ENCODE measurements at regions not wholly inside any gene's neighbourhood (a gene's known extent, or its start where the extent isn't known, plus 50 kb on each side); places are given as distances from the start of the nearest gene placed in this dataset.
A peak's percentile ranks its signal among the peaks of the same experiment; 100 is the strongest.

DNA sequence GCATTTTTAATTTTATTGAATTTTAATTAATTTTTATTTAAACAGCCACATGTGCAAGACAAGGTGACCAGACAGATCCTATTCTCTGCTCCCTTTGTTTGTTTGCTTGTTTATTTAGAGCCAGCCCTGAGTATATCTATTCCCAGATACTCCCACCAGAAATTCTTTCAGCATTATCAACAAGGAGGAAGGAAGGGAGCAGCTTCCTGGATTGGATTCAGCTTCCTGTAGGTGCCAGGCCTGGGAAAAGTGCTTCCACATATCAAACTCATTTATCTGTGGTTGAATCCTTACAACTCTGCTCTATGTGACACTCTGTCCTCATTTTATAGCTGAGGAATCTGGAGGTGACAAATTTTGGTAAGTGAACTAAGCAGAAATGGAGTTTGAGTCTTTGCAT is 60.5 kb upstream of the KLF7 start:
- no peak overlapping the region for H3K4me3 ChIP-seq (ENCODE audit: low read depth in 1 of 2, low read length in 2 of 2)
- H3K9me3 ChIP-seq (ENCODE audit: control insufficient read depth in 2 of 2, insufficient read depth in 1 of 2, low read depth in 1 of 2, low read length in 1 of 2): no peaks in the 10 kb centered on the region
- H3K4me1 ChIP-seq (ENCODE audit: control insufficient read depth in 2 of 2, insufficient read depth in 2 of 2, low read length in 1 of 2): no peaks in the 10 kb centered on the region
- no peak overlapping the region for H3K27ac ChIP-seq (ENCODE audit: low read depth in 2 of 2, low read length in 1 of 2)
- no peaks in the 10 kb centered on the region for H3K36me3 ChIP-seq (ENCODE audit: control insufficient read depth in 2 of 2, insufficient read depth in 2 of 2, low read length in 1 of 2)
- H3K27me3 ChIP-seq (ENCODE audit: control insufficient read depth in 1 of 2, insufficient read depth in 2 of 2, low read length in 2 of 2): no peaks in the 10 kb centered on the region

DNA sequence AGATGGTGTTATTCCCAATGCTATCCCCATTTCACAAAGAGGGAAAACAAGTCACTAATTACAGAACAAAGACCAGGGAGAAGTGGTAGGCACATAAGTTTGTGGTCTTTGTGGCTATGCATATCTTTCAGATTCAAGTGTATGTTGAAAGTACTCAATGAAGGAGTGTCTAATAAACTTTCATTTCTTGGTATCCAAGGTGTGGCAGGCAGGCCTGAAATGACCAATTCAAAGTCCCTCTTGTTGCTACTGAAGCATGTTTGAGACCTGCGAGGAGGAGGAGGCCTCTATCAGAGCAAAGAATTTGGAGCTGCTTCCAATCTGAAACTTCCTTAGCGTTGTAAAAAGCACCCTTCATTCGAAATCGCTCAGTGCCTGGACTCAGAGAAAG is 60.9 kb upstream of the KLF7 start:
- no peak overlapping the region for H3K4me3 ChIP-seq (ENCODE audit: low read depth in 1 of 2, low read length in 2 of 2)

DNA sequence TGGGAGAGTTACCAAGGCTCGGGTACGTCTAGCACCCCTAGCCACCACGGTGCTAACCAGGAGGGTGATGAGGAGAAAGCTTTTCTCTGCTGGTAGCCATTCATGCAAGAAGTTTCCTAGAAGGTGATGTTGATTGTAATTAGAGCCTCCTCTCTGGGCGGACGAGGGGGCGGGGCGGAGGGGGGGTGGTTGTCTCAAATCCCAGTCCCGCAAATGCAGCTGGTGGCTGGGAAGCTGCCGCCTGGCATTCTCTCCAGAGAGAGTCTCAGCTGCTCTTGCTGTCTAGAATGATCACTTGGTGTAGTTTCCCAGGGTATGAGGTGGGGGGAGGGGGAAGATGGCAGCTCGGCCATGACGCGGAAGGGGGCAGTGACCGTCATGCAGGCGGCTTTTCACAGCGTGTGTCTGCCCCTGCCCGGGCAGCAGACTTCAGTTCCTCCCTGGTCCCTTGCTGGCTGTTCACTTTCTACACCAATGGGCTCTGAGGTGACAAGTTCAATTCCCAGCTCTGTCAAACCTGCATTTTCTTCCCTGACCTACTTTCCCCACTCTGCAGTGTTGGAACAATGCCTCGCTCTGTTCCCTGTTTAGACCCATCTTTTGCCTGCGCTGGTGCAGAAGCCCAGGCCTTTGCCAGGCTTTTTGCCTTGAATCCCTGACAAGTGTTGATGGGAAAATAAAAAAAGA is 61.5 kb upstream of the KLF7 start:
- Histone ChIP-seq H3K4me1 (ENCODE audit: control insufficient read depth in 2 of 2, insufficient read depth in 2 of 2, low read length in 1 of 2) (no peaks in the 10 kb centered on the region), H3K36me3 (ENCODE audit: control insufficient read depth in 2 of 2, insufficient read depth in 2 of 2, low read length in 1 of 2) (no peaks in the 10 kb centered on the region), H3K27ac (ENCODE audit: low read depth in 2 of 2, low read length in 1 of 2) (peak overlapping the region in 1 of 2 donors; percentile 51), H3K27me3 (ENCODE audit: control insufficient read depth in 1 of 2, insufficient read depth in 2 of 2, low read length in 2 of 2) (no peaks in the 10 kb centered on the region), H3K9me3 (ENCODE audit: control insufficient read depth in 2 of 2, insufficient read depth in 1 of 2, low read depth in 1 of 2, low read length in 1 of 2) (no peaks in the 10 kb centered on the region), H3K4me3 (ENCODE audit: low read depth in 1 of 2, low read length in 2 of 2) (no peak overlapping the region)
- WGBS, 2 donors: 53 to 59% methylated on average over 18 of the region's 18 CpGs

More for the DNA sequence above, 60.9 kb upstream of the KLF7 start:
- Histone ChIP-seq H3K36me3 (ENCODE audit: control insufficient read depth in 2 of 2, insufficient read depth in 2 of 2, low read length in 1 of 2) (no peaks in the 10 kb centered on the region), H3K4me1 (ENCODE audit: control insufficient read depth in 2 of 2, insufficient read depth in 2 of 2, low read length in 1 of 2) (no peaks in the 10 kb centered on the region), H3K9me3 (ENCODE audit: control insufficient read depth in 2 of 2, insufficient read depth in 1 of 2, low read depth in 1 of 2, low read length in 1 of 2) (no peaks in the 10 kb centered on the region), H3K27me3 (ENCODE audit: control insufficient read depth in 1 of 2, insufficient read depth in 2 of 2, low read length in 2 of 2) (no peaks in the 10 kb centered on the region), H3K27ac (ENCODE audit: low read depth in 2 of 2, low read length in 1 of 2) (peak overlapping the region in 1 of 2 donors; percentile 17)
- WGBS, 2 donors: 59 to 60% methylated on average over 4 of the region's 4 CpGs

DNA sequence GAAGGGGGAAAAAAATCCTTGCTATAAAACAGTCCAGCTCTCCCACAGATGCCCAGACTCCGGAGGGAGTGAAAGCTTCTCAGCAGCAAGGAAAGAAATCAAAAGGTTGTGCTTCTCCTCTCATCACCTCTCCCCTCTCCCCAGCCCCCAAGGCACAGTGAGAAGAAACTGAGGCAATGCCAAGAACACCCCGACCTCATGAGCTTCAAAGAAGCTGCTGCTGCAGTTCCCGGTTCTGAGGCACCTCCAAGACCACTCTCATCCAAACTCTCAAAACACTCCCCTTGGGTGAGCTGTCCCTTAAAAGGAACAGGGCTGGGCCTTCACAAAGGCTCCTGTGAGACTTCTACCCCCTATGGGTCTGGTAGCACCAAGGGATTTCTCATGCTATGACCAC is 62.0 kb upstream of the KLF7 start:
- Histone ChIP-seq H3K36me3 (ENCODE audit: control insufficient read depth in 2 of 2, insufficient read depth in 2 of 2, low read length in 1 of 2) (no peaks in the 10 kb centered on the region), H3K4me3 (ENCODE audit: low read depth in 1 of 2, low read length in 2 of 2) (no peak overlapping the region), H3K27ac (ENCODE audit: low read depth in 2 of 2, low read length in 1 of 2) (no peak overlapping the region)

DNA sequence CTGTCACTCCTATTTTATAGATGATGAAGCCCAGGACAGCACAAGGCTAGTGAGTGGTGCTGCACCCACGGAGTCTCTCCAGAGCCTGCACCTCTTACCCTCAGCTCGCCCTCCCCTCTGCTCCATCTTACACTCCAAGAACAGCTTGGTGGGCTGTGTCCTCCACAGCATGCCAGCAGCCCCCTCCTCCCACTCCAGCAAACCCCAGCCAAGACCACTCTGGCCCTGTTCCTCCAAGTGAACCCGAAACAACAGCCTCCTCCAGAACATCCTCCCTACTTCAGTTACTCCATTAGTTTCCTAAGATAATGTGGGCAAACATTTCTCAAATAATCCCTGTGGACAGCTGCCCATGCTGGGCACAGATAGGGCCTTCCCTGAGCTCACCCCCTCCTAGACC is 62.7 kb upstream of the KLF7 start:
- Histone ChIP-seq H3K9me3 (ENCODE audit: control insufficient read depth in 2 of 2, insufficient read depth in 1 of 2, low read depth in 1 of 2, low read length in 1 of 2) (no peaks in the 10 kb centered on the region), H3K4me3 (ENCODE audit: low read depth in 1 of 2, low read length in 2 of 2) (no peak overlapping the region), H3K27me3 (ENCODE audit: control insufficient read depth in 1 of 2, insufficient read depth in 2 of 2, low read length in 2 of 2) (no peaks in the 10 kb centered on the region), H3K27ac (ENCODE audit: low read depth in 2 of 2, low read length in 1 of 2) (no peak overlapping the region), H3K4me1 (ENCODE audit: control insufficient read depth in 2 of 2, insufficient read depth in 2 of 2, low read length in 1 of 2) (no peaks in the 10 kb centered on the region), H3K36me3 (ENCODE audit: control insufficient read depth in 2 of 2, insufficient read depth in 2 of 2, low read length in 1 of 2) (no peaks in the 10 kb centered on the region)
- WGBS, 2 donors: 86 to 92% methylated on average over 3 of the region's 3 CpGs

More for the DNA sequence above, 62.0 kb upstream of the KLF7 start:
- Histone ChIP-seq H3K4me1 (ENCODE audit: control insufficient read depth in 2 of 2, insufficient read depth in 2 of 2, low read length in 1 of 2) (no peaks in the 10 kb centered on the region), H3K27me3 (ENCODE audit: control insufficient read depth in 1 of 2, insufficient read depth in 2 of 2, low read length in 2 of 2) (no peaks in the 10 kb centered on the region), H3K9me3 (ENCODE audit: control insufficient read depth in 2 of 2, insufficient read depth in 1 of 2, low read depth in 1 of 2, low read length in 1 of 2) (no peaks in the 10 kb centered on the region)
- 63 to 70% methylated on average over 3 of the region's 3 CpGs for WGBS, 2 donors

DNA sequence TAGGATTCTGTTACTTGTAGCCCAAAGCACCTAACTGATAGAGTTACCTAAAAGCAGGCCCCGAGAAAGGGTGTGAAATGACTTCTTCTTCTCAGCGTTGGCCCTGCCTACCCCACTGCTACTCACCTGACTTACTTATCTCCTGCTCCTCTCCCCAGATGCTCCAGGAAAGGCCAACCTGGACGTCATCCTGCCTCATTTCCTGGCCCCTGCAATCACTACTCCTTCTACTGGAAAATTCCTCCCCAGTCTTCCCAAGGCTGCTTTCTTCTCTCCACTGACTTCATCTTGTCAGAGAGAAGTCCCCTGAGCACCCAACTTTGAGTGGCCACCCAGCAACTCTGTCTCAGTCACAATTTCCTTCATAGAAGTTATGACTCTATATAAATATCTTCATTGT is 63.4 kb upstream of the KLF7 start:
- WGBS, 2 donors: 72 to 85% methylated on average over 3 of the region's 3 CpGs
- H3K27ac ChIP-seq (ENCODE audit: low read depth in 2 of 2, low read length in 1 of 2): no peak overlapping the region
- H3K27me3 ChIP-seq (ENCODE audit: control insufficient read depth in 1 of 2, insufficient read depth in 2 of 2, low read length in 2 of 2): no peaks in the 10 kb centered on the region
- no peaks in the 10 kb centered on the region for H3K9me3 ChIP-seq (ENCODE audit: control insufficient read depth in 2 of 2, insufficient read depth in 1 of 2, low read depth in 1 of 2, low read length in 1 of 2)
- no peak overlapping the region for H3K4me3 ChIP-seq (ENCODE audit: low read depth in 1 of 2, low read length in 2 of 2)
- H3K36me3 ChIP-seq (ENCODE audit: control insufficient read depth in 2 of 2, insufficient read depth in 2 of 2, low read length in 1 of 2): no peaks in the 10 kb centered on the region
- H3K4me1 ChIP-seq (ENCODE audit: control insufficient read depth in 2 of 2, insufficient read depth in 2 of 2, low read length in 1 of 2): no peaks in the 10 kb centered on the region

DNA sequence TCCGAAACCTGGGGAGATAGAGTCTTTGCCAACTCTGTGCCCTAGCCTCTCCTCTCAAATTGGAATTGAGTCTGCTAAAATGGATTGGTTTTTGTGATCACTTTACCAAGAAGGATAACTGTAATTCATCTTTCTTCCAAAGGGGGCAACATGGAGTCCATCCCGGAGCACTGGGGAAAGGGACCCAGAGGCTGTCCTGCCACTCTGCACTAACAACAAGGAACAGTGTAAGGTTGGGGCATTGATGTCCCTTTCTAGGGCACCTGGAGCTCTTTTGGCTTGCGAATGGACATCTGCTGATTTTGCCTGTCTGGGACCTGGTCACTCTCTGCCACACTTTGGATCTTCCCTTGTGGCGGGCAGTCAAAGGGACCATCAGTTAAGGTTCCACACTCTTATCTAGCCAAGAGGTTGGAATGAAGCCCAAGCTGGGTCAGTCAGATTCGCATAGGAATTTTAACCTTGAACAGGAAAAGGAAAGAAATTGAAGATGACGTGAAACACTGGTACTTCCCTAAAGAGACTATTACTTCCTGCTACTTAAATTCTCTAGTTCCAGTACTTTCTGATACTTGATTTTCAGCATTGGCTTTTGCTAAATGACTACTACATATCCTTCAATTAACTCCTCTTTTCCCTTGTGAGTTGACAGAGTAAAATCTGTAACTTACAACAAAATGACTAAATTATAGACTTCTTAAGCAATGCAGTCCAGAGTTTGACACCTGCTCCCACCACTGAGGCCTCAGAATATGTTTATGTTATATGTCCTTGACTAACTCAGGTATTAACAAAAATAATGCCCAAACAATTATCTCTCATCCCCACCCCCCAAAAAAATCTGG is 64.7 kb upstream of the KLF7 start:
- Histone ChIP-seq H3K27ac (ENCODE audit: low read depth in 2 of 2, low read length in 1 of 2) (no peak overlapping the region), H3K36me3 (ENCODE audit: control insufficient read depth in 2 of 2, insufficient read depth in 2 of 2, low read length in 1 of 2) (no peaks in the 10 kb centered on the region), H3K27me3 (ENCODE audit: control insufficient read depth in 1 of 2, insufficient read depth in 2 of 2, low read length in 2 of 2) (no peaks in the 10 kb centered on the region), H3K4me3 (ENCODE audit: low read depth in 1 of 2, low read length in 2 of 2) (no peak overlapping the region), H3K9me3 (ENCODE audit: control insufficient read depth in 2 of 2, insufficient read depth in 1 of 2, low read depth in 1 of 2, low read length in 1 of 2) (no peaks in the 10 kb centered on the region), H3K4me1 (ENCODE audit: control insufficient read depth in 2 of 2, insufficient read depth in 2 of 2, low read length in 1 of 2) (no peaks in the 10 kb centered on the region)
- WGBS, 2 donors: 68 to 76% methylated on average over 6 of the region's 6 CpGs

DNA sequence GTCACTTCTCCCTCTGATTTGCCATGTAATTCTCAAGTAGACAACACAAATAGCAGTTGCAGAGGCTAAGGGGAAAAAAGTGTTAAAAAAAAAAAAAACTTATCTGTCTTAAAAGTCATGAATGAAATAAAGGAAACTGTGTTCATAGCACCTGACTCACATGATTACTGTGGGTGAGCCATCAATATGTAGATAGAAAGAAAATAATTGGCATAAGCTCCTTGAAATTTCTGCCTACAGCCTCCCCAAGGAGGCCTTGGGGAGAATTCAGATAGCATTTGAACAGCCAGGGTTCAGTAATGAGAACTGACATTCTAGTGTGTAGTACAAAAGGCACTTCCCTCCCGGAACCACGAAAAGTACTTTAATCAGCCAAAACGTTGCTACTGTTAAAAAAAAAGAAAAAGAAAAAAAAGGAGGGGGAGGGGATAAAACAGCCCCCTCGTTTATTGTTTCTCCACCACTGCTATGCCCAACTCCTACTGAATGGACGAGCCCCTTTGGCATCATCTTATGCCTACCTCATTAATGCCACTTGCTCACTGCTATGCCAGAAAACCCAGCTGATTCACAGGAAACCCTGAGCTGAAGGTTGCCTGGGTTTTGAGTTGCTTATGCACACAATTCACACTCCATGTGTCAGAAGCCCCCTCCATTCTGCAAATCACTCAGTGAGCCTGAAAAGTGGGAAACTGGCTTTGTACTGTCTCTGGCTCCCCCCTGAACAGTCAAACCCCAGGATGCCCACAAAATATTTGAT is 65.5 kb upstream of the KLF7 start:
- H3K4me3 ChIP-seq (ENCODE audit: low read depth in 1 of 2, low read length in 2 of 2): no peak overlapping the region
- H3K27ac ChIP-seq (ENCODE audit: low read depth in 2 of 2, low read length in 1 of 2): no peak overlapping the region
- no peaks in the 10 kb centered on the region for H3K36me3 ChIP-seq (ENCODE audit: control insufficient read depth in 2 of 2, insufficient read depth in 2 of 2, low read length in 1 of 2)
- no peaks in the 10 kb centered on the region for H3K9me3 ChIP-seq (ENCODE audit: control insufficient read depth in 2 of 2, insufficient read depth in 1 of 2, low read depth in 1 of 2, low read length in 1 of 2)
- WGBS, 2 donors: 61 to 68% methylated on average over 5 of the region's 5 CpGs
- H3K4me1 ChIP-seq (ENCODE audit: control insufficient read depth in 2 of 2, insufficient read depth in 2 of 2, low read length in 1 of 2): no peaks in the 10 kb centered on the region
- no peaks in the 10 kb centered on the region for H3K27me3 ChIP-seq (ENCODE audit: control insufficient read depth in 1 of 2, insufficient read depth in 2 of 2, low read length in 2 of 2)

DNA sequence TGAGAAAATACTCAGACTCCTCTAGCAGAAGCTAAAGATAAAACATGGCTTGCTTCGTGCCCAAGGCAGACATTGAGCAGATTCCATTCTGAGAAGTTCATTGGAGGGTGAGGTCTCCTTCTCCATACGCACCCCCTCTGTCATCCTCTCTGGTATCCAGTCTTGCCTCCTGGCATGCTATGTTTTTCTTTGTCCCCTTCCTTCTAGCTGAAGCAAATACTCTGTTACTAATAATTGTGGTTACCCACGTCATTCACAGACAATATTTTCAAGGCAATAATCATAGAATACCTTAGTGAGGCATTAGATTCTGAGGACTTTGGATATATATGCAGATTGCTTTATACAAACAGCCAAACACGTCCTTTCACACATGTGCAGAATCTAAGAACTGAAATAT is 66.2 kb upstream of the KLF7 start:
- WGBS, 2 donors: 85 to 87% methylated on average over 4 of the region's 4 CpGs
- no peaks in the 10 kb centered on the region for H3K9me3 ChIP-seq (ENCODE audit: control insufficient read depth in 2 of 2, insufficient read depth in 1 of 2, low read depth in 1 of 2, low read length in 1 of 2)
- no peak overlapping the region for H3K27ac ChIP-seq (ENCODE audit: low read depth in 2 of 2, low read length in 1 of 2)
- no peaks in the 10 kb centered on the region for H3K36me3 ChIP-seq (ENCODE audit: control insufficient read depth in 2 of 2, insufficient read depth in 2 of 2, low read length in 1 of 2)
- no peak overlapping the region for H3K4me3 ChIP-seq (ENCODE audit: low read depth in 1 of 2, low read length in 2 of 2)
- no peaks in the 10 kb centered on the region for H3K27me3 ChIP-seq (ENCODE audit: control insufficient read depth in 1 of 2, insufficient read depth in 2 of 2, low read length in 2 of 2)
- peaks cover 0 to 2% of the 10 kb centered on the region in 2 donors for H3K4me1 ChIP-seq (ENCODE audit: control insufficient read depth in 2 of 2, insufficient read depth in 2 of 2, low read length in 1 of 2)
